Amniotic epithelial cell (primary cell): ENCODE measurements at regions not wholly inside any gene's neighbourhood (a gene's known extent, or its start where the extent isn't known, plus 50 kb on each side); places are given as distances from the start of the nearest gene placed in this dataset.

Experiments used
- DNase-seq: peaks from one replicate; pipeline ENCODE4 v3.0.0-alpha.2; 2010; ENCODE audit warnings: low read depth

DNA sequence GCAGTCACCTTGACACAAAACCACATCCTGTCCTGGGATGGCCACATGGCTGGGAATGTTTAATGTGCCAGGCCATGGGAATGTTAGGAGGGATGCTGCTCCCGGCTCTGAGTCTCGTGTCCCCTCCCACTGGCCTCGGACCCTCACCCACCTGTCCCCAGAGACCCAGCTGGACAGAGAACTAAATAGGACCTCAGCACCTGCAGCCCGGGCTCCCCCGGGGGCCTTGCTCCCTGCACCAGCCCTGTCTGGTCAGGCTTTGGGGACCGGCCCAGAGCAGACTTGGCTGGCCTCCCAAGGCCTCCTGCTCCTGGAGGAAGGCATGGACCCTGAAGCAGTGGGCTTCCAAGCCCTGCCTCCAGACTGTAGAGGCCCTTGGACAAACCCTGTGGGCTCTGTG is 100.0 kb upstream of the IQSEC1 start:
- no peak for DNase-seq

DNA sequence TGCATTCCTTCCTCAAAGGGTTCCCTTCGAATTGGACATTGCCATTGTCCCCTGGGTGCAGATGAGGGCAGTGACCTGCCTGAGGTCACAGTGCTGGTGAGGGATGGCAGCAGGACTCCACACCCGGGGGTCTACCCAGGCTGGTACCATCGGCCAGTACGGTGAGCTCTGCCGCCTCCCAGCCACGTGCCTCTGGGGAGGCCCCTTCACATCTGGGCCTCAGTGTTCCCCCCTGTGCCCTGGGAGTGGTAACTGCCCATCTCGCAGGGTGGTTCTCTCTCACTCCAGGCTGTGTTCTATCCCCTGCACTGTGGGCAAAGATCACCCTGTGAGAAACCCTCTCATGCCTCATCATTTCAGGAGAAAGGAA is 99.4 kb upstream of the IQSEC1 start:
- no peak for DNase-seq

DNA sequence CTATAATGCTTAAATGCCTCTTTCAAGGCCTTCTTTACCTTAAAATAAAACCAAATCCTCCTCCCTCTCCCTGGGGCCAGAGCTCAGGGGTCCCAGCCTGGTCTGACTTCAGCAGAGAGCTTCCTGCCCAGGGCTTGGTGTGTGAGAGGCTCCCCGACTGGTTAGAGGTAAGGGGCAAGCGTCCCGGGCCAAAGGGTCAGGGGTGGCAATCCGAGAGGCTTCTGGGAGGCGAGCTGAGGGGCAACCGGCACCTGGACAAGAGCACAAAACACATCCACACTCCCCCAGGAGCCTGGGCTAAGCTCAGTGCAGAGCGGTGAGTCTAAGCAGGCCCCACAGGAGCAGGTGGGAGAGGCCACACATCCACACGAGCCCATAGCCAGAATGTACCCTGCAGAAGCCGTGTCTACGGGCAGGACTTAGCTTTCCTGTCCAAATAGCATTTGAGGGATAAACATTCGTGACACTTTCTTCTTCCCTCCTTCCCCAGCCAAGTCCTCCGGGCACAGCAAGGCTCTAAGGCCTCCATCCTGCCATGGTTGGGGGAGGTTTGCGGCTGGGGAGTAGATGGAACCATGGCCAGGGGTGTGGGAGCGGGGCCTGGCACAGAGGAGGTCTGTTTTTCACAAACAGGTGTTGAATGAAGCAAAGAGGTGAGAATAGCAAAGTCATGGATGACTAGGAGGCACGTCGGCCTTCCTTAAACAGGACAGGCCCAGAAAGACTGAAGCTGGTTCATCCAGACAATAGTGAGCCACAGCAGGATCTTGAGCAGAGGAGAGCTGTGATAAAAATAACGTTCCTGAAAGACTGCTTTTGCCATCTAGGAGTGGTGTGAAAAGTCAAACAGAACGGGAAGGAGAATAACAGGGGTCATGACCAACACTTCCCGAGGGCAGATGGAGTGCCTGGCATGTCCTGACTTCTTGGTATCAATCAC is 98.7 kb upstream of the IQSEC1 start:
- no peak for DNase-seq

DNA sequence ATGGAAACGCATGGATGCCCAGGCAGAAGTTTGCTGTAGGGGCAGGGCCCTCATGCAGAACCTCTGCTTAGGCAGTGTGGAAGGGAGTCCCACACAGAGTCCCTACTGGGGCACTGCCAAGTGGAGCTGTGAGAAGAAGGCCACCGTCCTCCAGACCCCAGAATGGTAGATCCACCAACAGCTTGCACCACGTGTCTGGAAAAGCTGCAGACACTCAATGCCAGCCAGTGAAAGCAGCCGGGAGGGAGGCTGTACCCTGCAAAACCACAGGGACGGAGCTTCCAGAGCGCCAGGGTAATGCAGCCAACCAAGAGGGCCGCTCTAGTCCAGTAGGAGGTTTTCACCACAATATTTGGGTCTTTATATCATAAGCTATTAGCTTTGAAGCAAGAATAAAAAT is 97.1 kb upstream of the IQSEC1 start:
- no peak for DNase-seq

DNA sequence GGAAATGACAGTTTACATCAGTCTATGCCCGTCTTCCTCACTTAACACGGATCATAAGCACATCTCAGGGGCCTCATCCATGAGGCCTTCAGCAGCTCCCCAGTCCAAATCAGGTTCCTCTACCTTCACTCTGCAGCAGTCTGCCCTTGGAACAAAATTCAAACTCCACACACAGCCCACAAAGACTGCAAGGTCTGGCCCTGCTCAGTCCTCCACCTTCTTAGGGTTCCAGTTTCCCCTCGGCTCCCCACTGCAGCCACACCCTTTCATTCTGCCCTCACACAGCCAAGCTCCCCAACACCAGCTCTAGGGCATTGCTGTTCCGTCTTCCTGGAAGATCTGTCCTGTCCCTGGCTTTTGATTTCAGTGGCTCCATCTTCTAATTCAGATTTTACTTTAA is 95.2 kb upstream of the IQSEC1 start:
- no peak for DNase-seq

DNA sequence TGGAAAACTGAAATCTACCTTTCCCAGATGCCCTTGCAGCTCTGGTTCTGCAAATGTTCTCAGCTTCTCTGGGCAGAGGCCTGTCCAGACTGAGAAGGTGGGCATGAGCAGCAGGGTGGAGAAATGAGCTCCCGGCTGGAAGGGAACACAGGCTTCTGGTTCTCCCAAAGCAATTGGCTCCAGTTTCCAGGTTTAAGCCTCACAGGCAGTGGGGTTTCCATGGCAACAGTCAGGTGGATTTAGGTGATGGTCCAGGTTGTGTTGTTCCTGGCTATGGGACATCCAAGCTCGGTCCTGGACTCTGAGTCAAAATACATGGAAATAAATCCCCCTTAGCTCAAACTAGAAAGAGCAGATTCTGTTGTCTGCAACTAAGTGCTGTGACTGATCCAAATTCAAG is 94.6 kb upstream of the IQSEC1 start:
- no peak for DNase-seq

DNA sequence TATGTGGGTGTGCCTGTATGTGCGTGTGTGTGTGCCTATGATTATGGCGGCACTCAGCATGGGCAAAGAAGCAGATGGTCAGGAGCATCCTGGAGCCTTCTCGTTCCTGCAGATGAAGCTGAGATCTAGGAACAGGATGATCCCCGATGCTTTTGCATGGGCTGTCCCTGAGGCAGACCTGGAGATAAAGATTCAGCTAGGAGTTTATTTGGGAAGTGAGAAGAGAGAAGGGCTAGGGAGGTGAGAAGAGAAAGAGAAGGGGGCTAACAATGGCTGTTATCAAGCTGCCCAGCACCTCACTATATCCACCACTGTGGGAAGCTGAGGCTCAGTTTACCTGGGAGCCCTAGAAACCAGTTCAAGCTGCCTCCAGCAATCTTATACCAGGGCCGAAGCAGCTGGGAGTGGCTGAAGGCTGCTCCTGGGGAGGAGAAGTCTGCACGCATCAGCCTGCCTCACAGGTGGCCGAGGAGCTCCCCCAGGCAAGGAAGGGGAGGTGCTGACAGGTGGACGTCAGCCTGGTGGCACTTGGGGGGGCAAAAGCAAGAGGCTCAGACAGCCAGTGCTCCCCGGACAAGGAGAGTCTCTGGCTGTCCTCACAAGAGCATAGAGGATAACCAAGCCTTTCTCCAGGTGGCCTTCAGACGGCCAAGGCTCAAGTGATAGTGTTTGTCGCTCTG is 94.0 kb upstream of the IQSEC1 start:
- no peak for DNase-seq

DNA sequence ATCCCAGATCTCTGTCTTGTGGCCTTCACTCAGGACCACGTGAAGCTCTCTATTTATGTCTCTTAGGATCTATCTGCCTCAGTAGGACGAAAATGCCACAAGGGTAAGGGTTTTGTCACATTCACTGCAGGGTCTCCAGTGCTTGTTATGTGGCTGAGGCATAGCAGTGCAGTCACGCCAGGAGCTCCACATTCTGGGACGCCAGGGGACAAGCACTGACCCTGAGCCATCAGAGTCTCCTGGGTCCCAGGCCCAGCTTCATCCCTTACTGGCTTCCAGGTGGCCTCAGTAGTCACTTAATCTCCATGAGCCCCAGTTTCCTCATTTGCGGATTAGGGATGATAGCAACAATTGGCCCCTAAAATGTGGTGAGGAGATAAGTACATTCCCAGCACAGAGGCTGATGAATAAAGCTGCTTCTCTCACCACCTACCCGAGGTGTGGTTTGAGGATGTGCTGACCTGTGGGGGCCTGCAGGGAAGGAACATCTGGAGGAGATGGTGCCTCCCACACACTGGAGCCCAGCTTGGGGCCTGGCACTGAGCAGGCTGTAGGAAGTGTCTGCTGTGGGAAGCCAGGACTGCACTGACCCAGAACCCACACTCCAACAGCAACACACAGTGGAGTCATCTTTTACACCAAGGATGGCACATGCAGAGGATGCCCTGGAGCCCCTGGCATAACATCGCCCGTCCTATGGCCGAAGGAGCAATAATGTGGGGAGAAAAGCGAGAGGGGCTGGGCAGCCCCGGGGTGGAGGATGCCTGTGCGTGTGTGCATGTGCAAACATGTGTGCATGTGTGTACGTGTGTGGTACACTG is 93.2 kb upstream of the IQSEC1 start:
- no peak for DNase-seq

DNA sequence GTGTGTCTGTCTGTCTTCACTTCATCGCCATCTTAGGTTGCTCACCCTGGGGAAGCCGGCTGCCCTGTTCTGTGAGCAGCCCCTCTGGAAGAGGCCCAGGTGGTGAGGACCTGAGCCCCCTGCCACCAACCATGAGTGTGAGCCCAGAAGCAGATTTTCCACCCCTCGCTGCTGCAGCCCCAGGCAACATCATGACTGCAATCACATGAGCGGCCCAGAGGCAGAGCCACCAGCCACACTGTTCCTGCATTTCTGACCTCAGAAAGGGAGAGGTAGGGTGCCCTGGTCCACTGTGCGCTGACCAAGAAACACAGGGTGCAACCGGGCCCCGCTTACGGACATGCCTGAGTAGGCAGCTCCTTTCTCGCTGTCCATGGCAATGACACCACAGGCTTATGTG is 92.3 kb upstream of the IQSEC1 start:
- DNase-seq = no peak

DNA sequence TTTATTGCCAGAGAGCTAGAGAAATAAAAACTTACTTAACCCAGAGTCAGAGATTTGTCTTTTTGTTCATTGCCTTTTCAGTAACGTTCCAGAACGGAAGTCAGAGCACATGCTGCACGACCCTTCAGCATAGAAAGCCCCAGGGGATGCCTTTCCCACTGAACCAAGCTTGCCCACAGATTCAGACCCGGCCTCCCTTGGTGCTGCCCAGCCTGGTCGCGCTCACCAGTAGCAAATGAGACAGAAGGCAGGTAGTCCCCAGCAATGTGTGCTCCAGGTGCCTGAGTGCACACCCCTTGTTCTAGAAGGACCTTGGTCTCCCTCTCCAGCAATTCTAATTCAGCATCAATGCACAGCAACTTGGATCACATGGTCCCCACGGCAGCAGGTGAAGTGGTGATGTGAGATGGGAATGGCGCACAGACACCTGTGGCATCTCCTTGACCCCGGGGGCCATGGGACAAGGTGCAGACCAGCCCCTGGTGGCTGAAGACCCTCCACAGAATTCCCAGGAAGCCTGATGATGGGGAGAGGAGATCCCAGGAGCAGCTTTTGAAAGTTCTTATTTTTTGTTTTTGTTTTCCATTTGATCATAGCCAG is 91.8 kb upstream of the IQSEC1 start:
- DNase-seq = no peak

DNA sequence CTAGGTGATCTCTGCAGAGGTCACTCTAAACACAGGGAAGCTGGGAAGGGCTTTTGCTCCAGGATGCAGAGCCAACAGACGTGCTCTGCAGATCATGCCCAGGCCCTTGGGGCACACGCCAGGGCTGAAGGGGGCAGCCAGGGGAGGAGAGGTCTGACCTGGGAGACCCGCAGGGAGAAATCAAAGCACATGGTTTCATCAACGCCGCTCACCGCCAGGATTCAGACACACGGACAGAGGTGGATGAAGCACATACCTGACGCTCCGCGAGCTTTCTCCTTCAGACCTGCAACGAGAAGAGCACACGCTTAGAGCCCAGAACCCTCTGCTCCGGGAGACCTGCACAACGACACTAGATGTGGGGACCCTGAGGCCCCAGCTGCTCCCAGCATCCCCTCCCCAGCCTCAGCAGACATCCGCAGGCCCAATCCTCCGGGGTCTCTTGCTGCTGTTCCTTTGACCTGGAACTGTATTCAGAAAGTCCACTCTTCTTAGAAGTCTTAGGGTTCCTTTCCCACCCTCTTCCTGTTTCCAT is 90.7 kb upstream of the IQSEC1 start:
- DNase-seq = no peak

DNA sequence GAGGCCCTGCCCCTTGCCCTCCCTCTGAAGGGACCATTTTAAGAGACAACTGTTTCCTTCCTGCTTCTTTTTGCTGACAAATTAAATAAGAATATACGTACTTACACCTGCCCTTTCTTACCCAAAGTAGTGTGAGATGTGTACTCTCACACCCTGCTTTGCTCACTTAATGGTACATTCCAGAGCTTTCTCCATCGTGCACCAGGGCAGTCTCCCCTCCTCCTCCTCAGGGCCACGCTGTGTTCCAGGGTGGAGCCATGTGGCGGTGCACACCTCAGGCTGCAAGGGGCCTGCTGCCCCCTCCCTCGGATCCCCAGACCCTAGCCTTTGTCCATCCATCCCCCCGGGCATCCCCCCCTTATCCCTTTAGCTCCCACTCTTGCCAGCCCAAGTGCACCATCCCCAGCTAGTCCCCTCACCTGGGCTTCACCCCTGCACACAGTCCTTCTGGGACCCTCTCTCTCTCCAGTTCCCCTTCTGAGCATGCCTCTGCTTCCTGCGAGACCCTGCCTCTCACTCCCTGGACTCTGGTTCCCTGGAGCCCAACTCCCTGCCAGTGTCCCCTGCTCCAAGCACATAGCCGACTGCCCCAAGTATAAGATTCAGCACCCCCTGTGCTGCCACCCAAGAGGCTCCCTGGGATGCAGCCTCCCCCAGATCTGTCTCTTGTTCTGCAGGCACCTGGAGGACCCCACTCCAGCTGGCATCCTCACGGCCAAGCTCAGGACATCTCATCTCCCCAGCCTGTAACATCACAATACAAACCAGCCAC is 89.5 kb upstream of the IQSEC1 start:
- no peak for DNase-seq

DNA sequence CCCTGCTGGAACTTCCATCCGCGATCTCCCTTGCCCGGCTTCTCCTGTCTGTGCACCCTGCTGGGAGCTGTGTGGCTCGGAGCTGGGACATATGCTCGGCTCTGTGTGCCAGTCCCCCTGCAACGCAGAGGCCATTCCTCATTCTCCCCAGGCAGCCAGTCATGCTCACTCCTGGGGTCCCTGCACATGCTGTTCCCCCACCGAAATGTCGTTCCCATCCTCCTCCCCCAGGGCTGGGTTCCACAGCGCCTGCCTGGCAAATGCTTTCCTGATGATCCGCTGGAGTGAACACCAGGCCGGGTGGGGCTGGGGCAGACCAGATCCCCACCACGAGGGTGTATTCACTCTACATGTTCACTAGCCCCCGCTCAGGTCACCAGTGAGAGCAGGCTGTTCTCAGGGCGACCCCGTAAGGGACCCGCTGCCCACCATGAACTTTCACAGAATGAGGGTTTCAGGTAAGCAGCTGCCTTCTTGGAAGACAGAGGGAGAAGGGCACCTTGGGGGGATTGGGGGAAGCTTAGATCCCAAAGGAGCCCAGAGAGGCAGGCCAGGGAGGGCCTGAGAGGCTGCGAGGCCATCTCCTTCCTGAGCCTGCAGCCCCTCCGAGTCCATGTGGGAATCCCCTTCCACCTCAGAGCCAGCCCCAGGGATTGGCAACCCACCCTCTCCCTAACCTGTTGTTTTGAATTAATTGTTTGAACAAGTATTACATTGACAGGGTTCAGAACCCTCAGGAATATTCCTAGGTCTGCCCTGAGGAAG is 88.7 kb upstream of the IQSEC1 start:
- DNase-seq = no peak

DNA sequence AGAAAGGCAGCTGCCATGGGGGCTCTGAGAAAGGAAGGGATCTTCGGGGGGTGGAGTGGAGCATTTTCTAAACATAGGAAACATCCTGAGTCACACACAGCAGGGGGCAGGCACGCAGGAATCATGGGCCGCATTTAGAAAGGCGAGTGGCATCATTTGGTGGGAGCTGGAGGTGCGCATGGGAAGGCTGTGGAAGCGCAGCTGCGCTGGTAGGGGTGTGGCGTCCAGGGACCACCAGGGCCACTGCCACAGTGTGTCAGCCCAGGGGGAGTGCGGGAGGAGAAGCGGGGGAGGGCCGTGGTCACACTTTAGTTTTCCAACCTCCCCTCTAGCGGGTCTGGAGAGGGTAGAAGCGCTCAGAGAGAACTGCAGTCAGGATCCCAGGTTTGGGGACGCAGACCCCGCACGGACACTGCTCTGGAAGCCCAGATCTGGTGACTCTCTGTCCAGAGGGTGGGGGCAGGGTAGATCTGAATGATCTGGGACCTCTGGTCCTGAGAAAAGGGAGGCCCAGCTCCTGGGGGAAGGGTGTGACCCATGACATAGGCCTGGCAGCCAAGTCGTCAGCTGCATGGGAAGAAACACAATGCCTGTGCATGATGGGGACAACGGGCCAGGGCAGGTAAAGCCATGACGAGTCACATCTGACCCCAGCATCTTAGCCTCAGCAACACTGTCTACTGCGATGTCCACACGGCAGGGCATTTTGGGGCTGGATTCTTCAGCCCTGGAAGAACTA is 88.0 kb upstream of the IQSEC1 start:
- DNase-seq = no peak

DNA sequence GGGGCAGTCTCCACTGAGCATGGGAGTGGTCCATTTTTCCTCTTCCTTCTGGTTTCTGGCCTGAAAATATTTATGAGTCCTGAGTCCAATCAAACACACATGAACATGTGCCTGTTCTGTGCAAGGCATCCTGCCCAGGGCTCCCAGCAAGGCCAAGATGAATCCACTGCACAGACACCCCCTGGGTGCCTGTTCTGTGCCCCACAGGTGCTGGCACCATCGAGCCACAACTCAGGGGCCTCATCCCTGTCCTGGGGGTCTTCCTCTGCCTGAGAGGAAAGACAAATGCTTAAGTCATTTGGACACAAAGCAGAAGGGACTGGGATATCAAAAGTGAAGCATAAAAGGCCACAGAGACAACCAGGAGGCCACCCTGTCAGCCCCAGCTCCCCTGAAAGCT is 87.4 kb upstream of the IQSEC1 start:
- DNase-seq = no peak

DNA sequence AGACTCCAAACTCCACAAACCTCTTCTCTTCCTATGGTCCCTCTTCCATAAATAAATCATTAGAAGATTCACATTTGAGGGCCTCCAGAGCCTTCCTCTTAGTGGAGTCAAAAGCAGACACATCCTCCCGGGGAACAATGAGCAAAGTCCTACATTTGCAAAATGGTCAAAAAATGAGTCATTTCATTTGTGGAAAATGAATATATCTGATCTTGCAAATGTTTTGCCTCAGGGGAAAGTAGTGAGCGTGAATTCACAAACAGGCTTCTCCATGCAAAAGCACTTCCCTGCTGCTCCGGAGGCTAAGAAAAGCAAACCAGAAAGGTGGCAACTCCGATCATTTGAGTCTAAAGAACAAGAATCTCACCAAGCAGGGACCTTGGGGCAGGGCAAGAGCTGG is 86.7 kb upstream of the IQSEC1 start:
- DNase-seq = no peak

DNA sequence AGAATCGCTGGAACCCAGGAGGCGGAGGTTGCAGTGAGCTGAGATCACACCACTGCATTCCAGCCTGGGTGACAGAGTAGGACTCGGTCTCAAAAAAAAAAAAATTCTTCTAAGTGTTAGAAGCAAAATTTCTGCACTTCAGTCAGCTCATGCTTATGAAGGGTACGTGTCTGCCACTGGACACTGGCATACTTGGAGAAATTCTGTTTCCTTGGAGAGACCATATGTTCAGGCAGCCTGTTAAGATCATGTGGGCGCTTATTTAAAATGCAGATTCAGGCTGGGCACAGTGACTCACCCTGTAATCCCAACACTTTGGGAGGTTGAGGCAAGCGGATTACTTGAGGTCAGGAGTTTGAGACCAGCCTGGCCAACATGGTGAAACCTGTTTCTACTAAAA is 85.6 kb upstream of the IQSEC1 start:
- DNase-seq = no peak

DNA sequence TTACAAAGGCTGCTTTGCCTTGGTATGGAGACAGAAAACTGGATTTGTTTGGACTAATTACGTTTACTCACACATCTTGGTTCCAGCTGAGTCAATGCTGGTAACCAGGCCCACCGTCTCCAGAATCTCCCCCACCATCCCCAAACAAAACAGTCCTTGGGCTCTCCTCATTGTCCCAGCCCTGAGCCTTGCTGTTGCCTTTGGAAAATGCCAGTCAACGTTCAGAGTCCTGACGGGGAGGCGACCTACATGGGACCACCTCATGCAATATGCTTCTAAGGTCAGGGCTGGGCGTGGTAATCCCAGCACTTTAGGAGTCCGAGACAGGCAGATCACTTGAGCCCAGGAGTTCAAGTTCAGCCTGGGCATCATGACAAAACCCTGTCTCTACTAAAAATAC is 85.2 kb upstream of the IQSEC1 start:
- DNase-seq = no peak

DNA sequence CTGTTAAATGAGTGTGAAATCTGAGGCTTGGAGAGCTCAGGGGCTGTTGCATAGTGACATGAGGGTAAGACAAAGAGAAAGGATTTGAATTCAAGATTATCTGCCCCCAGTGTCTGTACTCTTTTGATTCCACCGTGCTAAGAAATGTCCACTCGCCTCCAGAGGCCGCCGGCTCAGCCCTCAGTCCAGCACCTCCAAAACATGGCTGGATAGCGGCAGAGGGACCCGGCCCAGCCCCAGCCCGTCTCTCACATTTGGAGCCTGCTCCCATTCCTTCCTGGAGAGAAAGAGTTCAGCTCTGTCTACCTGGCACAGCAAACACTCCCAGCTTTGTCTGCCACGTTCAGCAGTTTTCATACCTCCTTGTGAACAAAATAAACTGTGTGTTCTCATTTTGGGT is 84.8 kb upstream of the IQSEC1 start:
- DNase-seq = no peak
